DMS53 treated with DMSO at 0.1 percent for 48 hours (cell line): ENCODE measurements at regions not wholly inside any gene's neighbourhood (a gene's known extent, or its start where the extent isn't known, plus 50 kb on each side); places are given as distances from the start of the nearest gene placed in this dataset.
"Not testable (repeated sequence)": the region's sequence is repeated elsewhere in the genome, so short reads cannot be mapped to it uniquely, and the experiment has no call there.

Experiments
- DNase-seq: peaks from one replicate; lab custom pipeline; 2025; ENCODE audit not compliant: unreplicated experiment; lab: John Stamatoyannopoulos, UW

DNA sequence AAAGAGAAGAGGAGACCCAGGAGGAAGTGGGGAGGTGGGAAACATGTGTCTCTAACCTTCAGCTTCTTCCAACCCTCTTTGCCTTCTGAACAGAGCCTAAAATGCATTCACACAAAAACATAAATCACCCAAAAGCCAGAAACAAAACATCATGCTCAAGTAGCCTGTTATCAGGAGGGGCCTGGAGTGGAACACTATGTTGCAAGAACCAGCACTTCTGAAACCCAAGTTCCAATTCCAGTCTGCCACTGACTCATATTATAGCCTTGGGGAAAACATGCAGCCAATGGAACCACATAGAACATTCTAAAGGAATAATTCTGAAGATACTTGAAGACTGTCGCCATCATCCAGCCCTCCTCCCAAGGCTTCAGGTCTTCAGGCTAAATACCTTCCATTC lies 169.8 kb upstream of the PLXNC1 start:
- no peak for DNase-seq

DNA sequence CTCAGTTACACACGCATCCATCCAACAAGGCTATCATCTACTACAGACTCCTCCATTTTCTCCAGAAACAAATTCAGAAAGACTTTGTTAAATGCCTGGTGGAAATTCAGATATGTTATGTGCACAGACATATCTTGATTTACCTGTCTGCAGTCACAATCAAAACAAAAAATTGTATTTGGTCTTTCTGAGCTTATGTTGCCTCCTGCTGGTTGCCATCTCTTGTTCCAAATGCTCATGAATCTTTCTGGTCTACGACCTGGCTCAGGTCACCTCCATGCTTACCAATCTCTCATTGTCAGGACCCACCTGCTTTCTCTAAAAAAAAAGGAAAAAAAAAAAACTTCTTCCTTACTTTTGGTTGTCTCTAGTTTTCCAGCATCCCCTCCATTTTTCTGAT lies 169.2 kb upstream of the PLXNC1 start:
- DNase-seq: peak; percentile 15

DNA sequence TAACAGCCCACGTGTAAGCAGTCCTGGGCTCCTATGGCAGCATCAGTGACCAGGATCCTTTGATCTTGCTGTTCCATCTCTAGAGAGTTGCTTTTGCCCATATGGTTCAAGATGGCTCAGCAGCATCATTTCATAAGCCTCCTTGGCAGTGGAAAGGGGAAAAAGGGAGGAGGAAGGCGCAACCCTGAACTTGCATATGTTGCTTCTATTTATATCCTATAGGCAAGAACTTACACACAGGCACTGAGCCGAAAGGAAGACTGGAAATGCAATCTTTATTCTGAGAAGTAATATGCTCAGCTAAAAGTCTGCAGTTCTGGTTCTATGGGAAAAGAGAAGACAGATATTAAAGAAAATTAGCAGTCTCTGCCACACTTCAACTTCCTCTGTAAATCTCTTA lies 167.7 kb upstream of the PLXNC1 start:
- DNase-seq: no peak

- no peak for DNase-seq
Measured at GRCh38 chr12:93981411-93981810, 167.0 kb upstream of the PLXNC1 start.

GRCh38 chr12:93982771-93983315 lies 165.5 kb upstream of the PLXNC1 start:
- no peak for DNase-seq

DNA sequence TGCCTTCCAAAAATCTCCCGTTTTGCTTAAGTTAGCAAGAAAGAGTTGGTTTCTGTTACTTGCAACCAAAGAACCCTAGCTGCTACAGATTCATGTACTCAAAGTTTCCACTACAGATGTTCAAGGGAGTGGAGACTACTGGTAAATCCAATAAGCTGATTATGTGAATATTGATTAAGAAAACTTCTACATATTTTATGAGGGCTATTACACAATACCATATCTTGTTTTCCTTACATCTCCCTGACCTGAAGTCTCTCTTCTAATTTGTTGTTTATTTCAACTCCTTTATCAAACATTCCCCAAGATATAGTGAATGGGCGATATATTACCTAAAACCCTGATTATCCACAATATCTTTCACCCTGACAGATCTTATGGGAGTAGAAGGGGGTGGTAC lies 164.4 kb upstream of the PLXNC1 start:
- DNase-seq: no peak

DNA sequence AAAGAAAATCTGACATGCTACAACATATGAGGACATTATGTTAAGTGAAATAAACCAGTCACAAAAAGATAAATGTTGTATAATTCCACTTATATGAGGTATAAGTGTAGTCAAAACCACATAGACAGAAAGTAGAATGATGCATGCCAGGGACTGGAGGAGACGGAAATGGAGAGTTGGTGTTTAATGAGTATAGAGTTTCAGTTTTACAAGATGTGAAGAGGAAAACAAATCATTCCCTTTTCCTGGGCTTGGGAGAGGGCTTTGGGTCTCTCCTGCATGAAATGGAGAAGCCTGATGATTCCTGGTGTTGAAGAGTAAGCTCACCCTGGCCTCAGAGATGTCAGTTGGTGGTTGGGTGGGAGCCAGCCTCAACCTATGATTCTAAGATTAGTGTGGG lies 158.4 kb upstream of the PLXNC1 start:
- DNase-seq: peak; percentile 50

DNA sequence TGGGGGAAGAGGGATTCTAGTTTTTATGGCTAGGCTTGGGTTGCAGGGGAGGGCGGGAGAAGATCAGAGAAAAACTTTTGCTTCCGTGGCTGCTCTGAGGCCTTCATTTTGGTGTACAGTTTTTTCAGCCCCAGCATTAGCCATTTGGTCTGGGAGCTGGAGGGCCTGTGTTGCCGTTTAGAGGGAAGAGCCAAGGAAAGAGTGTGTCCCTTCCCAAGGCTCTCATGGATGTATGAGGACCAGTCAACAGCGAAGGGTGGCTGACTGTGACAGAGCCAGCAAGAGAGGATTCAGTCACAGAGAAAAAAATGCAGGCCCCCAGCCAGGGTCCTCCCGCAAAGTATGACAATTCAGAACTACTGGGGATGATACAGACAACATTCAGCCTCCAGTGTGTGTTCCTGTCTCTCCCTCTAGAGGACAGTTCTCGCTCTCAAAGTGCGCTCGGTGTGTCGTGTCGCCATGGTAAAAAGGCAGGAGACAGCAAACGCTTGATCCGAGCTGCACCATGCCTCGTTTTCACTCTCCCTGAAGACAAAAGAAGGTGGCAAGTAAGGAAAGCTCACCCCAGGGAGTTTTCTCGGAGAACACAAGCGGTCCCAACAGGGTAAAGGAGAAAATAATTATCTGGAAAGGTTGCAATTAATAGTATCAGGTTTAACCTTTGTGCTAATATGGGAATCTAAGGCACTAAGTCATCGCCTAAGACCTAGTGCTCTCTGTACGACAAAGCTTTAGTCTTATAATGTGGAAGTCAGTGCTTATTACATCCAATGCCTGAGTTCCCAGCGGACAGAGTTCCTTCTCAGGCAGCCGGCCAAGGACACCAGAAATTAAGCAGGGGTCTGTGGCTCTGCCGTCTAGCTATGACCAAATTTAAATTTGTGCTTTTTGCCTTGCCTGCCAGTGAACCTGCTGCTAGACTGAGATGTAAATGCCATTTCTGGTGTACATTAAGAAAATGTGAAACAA lies 157.3 kb upstream of the PLXNC1 start:
- DNase-seq: no peak

GRCh38 chr12:93991829-93992461 lies 156.4 kb upstream of the PLXNC1 start:
- no peak for DNase-seq

DNA sequence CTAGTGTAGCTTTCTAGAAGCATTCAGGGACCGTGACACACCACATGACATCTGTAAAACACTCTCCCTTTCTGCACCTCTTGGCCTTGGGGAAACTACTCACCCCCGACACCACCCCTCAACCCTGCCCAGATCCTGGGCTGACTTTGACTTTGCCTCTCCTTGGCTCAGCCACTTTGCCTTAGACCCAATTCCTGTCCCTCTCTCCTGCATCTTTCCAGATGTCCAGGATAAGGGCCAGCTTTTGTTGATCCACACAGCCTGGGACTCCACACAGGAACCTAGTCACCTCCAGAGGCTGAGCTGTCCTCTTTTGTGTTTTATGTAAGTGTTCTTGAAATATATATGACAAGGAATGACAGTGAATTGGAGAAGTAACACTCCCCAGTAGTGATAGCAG lies 153.7 kb upstream of the PLXNC1 start:
- no peak for DNase-seq

DNA sequence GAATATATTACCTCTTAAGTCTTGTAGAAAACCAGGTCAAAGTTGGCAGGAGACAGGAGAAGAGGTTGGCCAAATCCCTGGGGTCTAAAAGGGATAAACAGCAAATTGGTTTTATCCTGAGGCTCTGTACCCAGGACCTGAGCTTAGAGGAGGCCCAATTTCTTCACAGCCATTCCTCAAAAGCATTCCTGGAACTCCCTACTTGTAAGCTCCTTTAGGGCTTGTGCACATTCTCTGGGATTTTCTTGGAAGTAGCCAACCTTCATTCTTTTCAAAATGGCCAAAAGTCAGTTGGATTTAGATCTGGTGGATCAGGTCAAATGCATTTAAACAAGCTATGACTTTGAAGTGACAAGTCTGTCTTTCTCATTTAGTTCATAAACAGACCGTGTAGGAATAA lies 152.1 kb upstream of the PLXNC1 start:
- no peak for DNase-seq

- DNase-seq: no peak
Measured at GRCh38 chr12:94001691-94002090, 146.7 kb upstream of the PLXNC1 start.

DNA sequence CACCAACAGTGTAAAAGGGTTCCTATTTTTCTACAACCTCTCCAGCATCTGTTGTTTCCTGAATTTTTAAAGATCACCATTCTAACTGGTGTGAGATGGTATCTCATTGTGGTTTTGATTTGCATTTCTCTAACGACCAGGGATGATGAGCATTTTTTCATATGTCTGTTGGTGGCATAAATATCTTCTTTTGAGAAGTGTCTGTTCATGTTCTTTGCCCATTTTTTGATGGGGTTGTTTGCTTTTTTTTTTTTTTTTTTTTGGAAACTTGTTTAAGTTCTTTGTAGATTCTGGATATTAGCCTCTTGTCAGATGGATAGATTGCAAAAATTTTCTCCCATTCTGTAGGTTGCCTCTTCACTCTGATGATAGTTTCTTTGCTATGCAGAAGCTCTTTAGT lies 145.5 kb upstream of the PLXNC1 start:
- DNase-seq: not testable (repeated sequence)

- not testable (repeated sequence) for DNase-seq
Measured at GRCh38 chr12:94007833-94008232, 140.5 kb upstream of the PLXNC1 start.

- DNase-seq: no peak
Measured at GRCh38 chr12:94010307-94010706, 138.1 kb upstream of the PLXNC1 start.

- no peak for DNase-seq
Measured at GRCh38 chr12:94012071-94012470, 136.3 kb upstream of the PLXNC1 start.

DNA sequence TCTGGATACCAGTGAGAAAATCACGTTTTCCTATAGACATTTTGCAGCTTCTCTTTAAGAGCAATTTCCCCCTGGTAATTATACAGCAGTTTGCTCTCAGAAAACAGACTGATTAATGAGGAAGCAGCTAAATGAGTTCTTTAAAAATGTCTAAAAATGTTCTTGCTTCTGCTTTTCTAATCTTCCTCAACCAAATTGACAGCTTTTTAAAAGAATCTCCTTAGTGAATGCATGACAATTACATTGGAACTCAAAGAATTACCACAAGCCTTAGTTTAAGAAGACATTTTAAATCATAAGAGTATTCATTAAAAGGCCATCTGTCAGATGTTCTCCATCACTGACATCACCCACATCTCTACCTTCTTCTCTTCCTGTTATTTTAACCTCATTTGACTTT lies 135.8 kb upstream of the PLXNC1 start:
- DNase-seq: no peak

DNA sequence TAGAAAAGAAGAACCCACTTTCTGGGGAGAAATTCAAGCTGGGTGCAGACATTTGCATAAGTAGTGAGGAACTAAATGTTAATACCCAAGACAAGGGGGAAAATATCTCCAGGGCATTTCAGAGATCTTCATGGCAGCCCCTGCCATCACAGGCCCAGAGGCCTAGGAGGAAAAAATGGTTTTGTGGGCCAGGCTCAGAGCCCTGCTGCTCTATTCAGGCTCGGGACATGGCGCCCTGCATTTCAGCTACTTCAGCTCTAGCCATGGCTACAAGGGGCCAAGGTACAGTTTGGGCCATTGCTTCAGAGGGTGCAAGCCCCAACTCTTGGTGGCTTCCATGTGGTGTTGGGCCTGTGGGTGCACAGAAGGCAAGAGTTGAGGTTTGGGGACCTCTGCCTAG lies 131.1 kb upstream of the PLXNC1 start:
- DNase-seq: not testable (repeated sequence)

GRCh38 chr12:94020335-94020734 lies 128.0 kb upstream of the PLXNC1 start:
- no peak for DNase-seq

DNA sequence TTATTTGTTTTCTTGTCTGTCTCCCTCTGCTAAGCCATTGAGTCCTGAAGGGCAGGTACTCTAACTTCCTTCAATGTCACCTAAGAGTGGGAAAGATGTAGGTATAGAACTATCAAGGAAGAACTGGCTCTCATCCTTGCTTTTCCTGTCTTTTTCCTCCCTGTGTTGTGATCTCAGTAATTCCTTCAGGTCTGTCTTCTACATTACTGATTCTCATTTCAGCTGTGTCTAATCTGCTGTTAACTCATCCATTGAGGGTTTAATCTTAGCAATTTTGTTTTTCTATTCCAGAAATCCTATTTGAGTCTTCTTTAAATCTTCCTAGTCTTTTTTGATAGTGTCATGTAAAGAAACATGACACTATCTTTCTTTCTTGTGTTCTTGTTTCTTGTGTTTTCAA lies 124.5 kb upstream of the PLXNC1 start:
- no peak for DNase-seq

DNA sequence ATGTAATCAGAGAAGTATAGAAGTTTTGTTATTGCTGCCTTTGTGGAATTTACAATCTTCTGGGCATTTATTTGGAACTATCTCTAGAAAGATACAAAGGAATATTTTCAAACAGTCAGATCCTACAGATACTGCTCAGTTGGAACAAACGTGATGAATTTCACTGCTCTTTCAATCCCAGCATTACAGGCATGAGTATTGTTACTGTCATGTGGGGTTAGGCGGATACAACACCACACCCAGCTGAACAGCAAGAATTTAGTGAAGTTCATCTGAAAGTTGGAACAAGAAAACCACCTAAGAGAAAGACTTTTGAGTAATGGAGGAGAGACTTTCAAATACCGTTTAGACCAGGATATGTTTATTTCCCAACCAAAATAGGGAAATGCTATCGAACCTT lies 123.3 kb upstream of the PLXNC1 start:
- no peak for DNase-seq

- no peak for DNase-seq
Measured at GRCh38 chr12:94025756-94026155, 122.6 kb upstream of the PLXNC1 start.
